HPDE6-E6E7 (cell line): ENCODE measurements at regions not wholly inside any gene's neighbourhood (a gene's known extent, or its start where the extent isn't known, plus 50 kb on each side); places are given as distances from the start of the nearest gene placed in this dataset.

Experiments used
- DNase-seq: peaks from one replicate; pipeline ENCODE4 v3.0.0; 2011; ENCODE audit warnings: missing footprints; ENCODE audit errors: extremely low spot score

GRCh38 chr21:27078915-27079314 is 112.0 kb upstream of the ADAMTS5 start:
- DNase-seq = no peak

- DNase-seq = no peak
These were observed 110.6 kb upstream of the ADAMTS5 start for GRCh38 chr21:27077501-27077900.

GRCh38 chr21:27076025-27076424 is 109.1 kb upstream of the ADAMTS5 start:
- DNase-seq = no peak

- no peak for DNase-seq
These were observed 104.2 kb upstream of the ADAMTS5 start for GRCh38 chr21:27070861-27071670.

GRCh38 chr21:27068811-27069210 is 101.9 kb upstream of the ADAMTS5 start:
- DNase-seq = no peak

- DNase-seq = no peak
These were observed 100.3 kb upstream of the ADAMTS5 start for GRCh38 chr21:27067226-27067625.

GRCh38 chr21:27062443-27062842 is 95.6 kb upstream of the ADAMTS5 start:
- DNase-seq = no peak

GRCh38 chr21:27061770-27062169 is 94.9 kb upstream of the ADAMTS5 start:
- no peak for DNase-seq

GRCh38 chr21:27060190-27060589 is 93.3 kb upstream of the ADAMTS5 start:
- no peak for DNase-seq

GRCh38 chr21:27058673-27059605 is 92.1 kb upstream of the ADAMTS5 start:
- DNase-seq = no peak

GRCh38 chr21:27057997-27058396 is 91.1 kb upstream of the ADAMTS5 start:
- no peak for DNase-seq

- no peak for DNase-seq
These were observed 80.9 kb upstream of the ADAMTS5 start for GRCh38 chr21:27047658-27048314.

- no peak for DNase-seq
These were observed 80.4 kb upstream of the ADAMTS5 start for GRCh38 chr21:27047283-27047657.

GRCh38 chr21:27045281-27045985 is 78.5 kb upstream of the ADAMTS5 start:
- no peak for DNase-seq

GRCh38 chr21:27043377-27043776 is 76.5 kb upstream of the ADAMTS5 start:
- DNase-seq = no peak

- DNase-seq = no peak
These were observed 74.0 kb upstream of the ADAMTS5 start for GRCh38 chr21:27040738-27041469.

GRCh38 chr21:27036736-27037301 is 69.9 kb upstream of the ADAMTS5 start:
- DNase-seq = no peak

GRCh38 chr21:27035791-27036190 is 68.9 kb upstream of the ADAMTS5 start:
- DNase-seq = no peak

GRCh38 chr21:27034796-27035195 is 67.9 kb upstream of the ADAMTS5 start:
- no peak for DNase-seq

- DNase-seq = no peak
These were observed 66.6 kb upstream of the ADAMTS5 start for GRCh38 chr21:27033471-27033870.

- DNase-seq = no peak
These were observed 59.6 kb upstream of the ADAMTS5 start for GRCh38 chr21:27026501-27026900.
